ENCODE measurements at regions not wholly inside any gene's neighbourhood (a gene's known extent, or its start where the extent isn't known, plus 50 kb on each side); places are given as distances from the start of the nearest gene placed in this dataset.

DNA sequence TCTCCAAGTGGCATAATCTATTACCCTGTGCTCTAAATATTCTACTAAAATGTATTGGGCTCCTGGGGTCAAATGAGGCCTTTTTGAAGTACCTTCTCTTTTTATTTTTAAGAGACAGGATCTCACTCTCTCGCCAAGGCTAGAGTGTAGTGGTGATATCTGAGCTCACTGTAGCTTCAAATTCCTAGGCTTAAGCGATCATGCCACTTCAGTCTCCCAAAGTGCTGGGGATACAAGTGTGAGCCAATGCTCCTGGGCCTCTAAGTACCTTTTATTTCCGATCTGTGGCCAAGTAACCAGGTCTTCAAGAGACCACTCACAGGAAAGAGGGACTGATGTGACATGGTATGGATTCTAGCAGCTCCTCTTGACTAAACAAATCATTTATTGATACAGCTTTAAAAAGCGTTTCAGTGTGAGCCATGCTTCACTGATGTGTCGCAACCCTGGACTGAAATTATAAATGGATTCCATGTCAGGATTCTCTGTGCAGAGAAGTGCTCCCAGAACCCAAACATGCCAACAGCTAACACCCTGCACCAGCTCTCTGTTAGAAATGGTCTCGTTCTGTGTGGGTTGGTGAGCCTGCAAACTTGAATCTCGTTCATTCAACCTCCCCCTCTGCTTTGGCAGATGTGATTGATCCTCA lies 477.8 kb downstream of the HINT1 start:
- Histone ChIP-seq H3K18ac (ENCODE audit: extremely low read depth, low read length) (no peak overlapping the region), H4K5ac (ENCODE audit: insufficient read length, low read depth, low read length) (no peak overlapping the region), H2AK5ac (ENCODE audit: low read depth, low read length) (no peak overlapping the region), H4K20me1 (replicated peaks in 1 of 2; ENCODE audit: control insufficient read depth in 1 of 2, insufficient read depth in 2 of 2, low read length in 2 of 2) (no peaks in the 10 kb centered on the region), H3K27me3 (replicated peaks in 1 of 4; ENCODE audit: control insufficient read depth in 3 of 4, extremely low read depth in 1 of 4, insufficient read depth in 3 of 4, low read length in 3 of 4) (no peaks in the 10 kb centered on the region), H2BK12ac (ENCODE audit: low read depth, low read length) (no peak overlapping the region), H2BK15ac (ENCODE audit: low read length) (no peak overlapping the region), H3K4ac (replicated peaks; ENCODE audit: insufficient read length, low read depth, low read length) (no peak overlapping the region), H3K36me3 (ENCODE audit: control insufficient read depth in 2 of 4, insufficient read depth in 4 of 4, low read length in 3 of 4) (no peaks in the 10 kb centered on the region), H4K91ac (replicated peaks; ENCODE audit: insufficient read length, low read length) (no peak overlapping the region), H2BK5ac (ENCODE audit: low read depth, low read length) (no peak overlapping the region), H3K4me3 (ENCODE audit: extremely low read depth in 1 of 4, insufficient read depth in 2 of 4, low read depth in 3 of 4, low read length in 4 of 4) (no peak overlapping the region), H4K8ac (ENCODE audit: extremely low read depth, insufficient read depth, low read length) (no peak overlapping the region), H3K27ac (ENCODE audit: low read depth, low read length) (no peak overlapping the region), H3K4me2 (ENCODE audit: insufficient read depth in 1 of 2, low read depth in 2 of 2, low read length in 2 of 2) (no peak overlapping the region), H3K23me2 (ENCODE audit: low read depth, low read length) (no peaks in the 10 kb centered on the region), H3K23ac (ENCODE audit: insufficient read length) (no peak overlapping the region), H2BK20ac (ENCODE audit: low read length) (no peak overlapping the region), H3K9ac (replicated peaks in 1 of 4; ENCODE audit: extremely low read depth in 1 of 4, low read depth in 3 of 4, low read length in 3 of 4) (no peak overlapping the region), H3K14ac (ENCODE audit: insufficient read length) (no peak overlapping the region), H2AFZ (ENCODE audit: low read length) (no peak overlapping the region), H3K79me2 (ENCODE audit: control insufficient read depth in 1 of 2, insufficient read depth in 2 of 2, low read length in 2 of 2) (no peaks in the 10 kb centered on the region), H3K79me1 (ENCODE audit: low read depth, low read length) (no peaks in the 10 kb centered on the region), H3K4me1 (replicated peaks in 1 of 4; ENCODE audit: control insufficient read depth in 3 of 4, insufficient read depth in 4 of 4, low read length in 3 of 4) (no peaks in the 10 kb centered on the region), H3K9me3 (ENCODE audit: insufficient read depth in 2 of 2, low read depth in 1 of 2, low read length in 1 of 2) (no peaks in the 10 kb centered on the region), H2BK120ac (replicated peaks; ENCODE audit: low read depth, low read length) (no peak overlapping the region), H3K56ac (replicated peaks; ENCODE audit: insufficient read length, low read depth, low read length) (no peak overlapping the region)
- WGBS, 2 experiments (ENCODE audit: extremely low coverage in 1 of 2, insufficient coverage in 1 of 2, insufficient read length in 1 of 2, insufficient replicate concordance in 2 of 2, low coverage in 1 of 2, low lambda C conversion rate in 2 of 2, missing lambda C conversion rate in 1 of 2): 90% methylated on average over 7 of the region's 7 CpGs; no CpG with 5 or more reads in 1 of the 2 experiments
- ChIA-PET POLR2A (ENCODE audit: partially characterized antibody) (no interaction called here), CTCF (ENCODE audit: partially characterized antibody) (interaction anchor here (0.7 to 1.1 kb wide), 4 partner anchors 11 to 545 kb away, joined by 3 to 4 read pairs (median 4); no protein-coding TSS in a partner anchor)
- FAIRE-seq (no peak), DNase-seq (ENCODE audit: low read depth in 1 of 2, low spot score in 2 of 2) (no peak)
- TF ChIP-seq HDAC2 (IDR thresholded peaks at IDR 0.05; ENCODE audit: borderline replicate concordance in 1 of 2, low read depth in 2 of 2, low read length in 2 of 2) (no peak), TEAD4 (IDR thresholded peaks at IDR 0.05; ENCODE audit: low read depth, low read length) (no peak)

Data from H1 (cell line).